Small intestine (tissue), 7 donors: ENCODE measurements at regions not wholly inside any gene's neighbourhood (a gene's known extent, or its start where the extent isn't known, plus 50 kb on each side); places are given as distances from the start of the nearest gene placed in this dataset.

Source experiments
- DNase-seq, 2 donors: peaks; one replicate each; pipeline versions ENCODE4 v3.0.0 to v3.0.0-alpha.2; 2013
- FAIRE-seq: peaks from 2 replicates; lab custom pipeline; 2012; peaks lifted over from hg19 to GRCh38; lab: Jason Lieb, UNC
- H3K27ac ChIP-seq, 3 donors: one replicate each; pipeline ENCODE4 v1.5.1; 2013; ENCODE audit warnings: low read length in 2 of 3, mild to moderate bottlenecking in 2 of 3, control low read depth in 1 of 3, inconsistent platforms in 1 of 3, low read depth in 1 of 3, moderate library complexity in 1 of 3
- H3K27me3 ChIP-seq, 3 donors: one replicate each; pipeline ENCODE4 v1.6.1; 2013; ENCODE audit warnings: low read length in 3 of 3, inconsistent platforms in 1 of 3; ENCODE audit not compliant: control insufficient read depth in 3 of 3, insufficient read depth in 3 of 3
- H3K36me3 ChIP-seq, 3 donors: one replicate each; pipeline ENCODE4 v1.6.1; 2013; ENCODE audit warnings: low read length in 3 of 3, inconsistent platforms in 1 of 3, low read depth in 1 of 3, mild to moderate bottlenecking in 1 of 3, moderate library complexity in 1 of 3; ENCODE audit not compliant: control insufficient read depth in 3 of 3, insufficient read depth in 2 of 3
- H3K4me1 ChIP-seq, 3 donors: one replicate each; pipeline ENCODE4 v1.6.1; 2013; ENCODE audit warnings: low read length in 2 of 3, inconsistent platforms in 1 of 3, low read depth in 1 of 3, mild to moderate bottlenecking in 1 of 3, moderate library complexity in 1 of 3; ENCODE audit not compliant: control insufficient read depth in 3 of 3, insufficient read depth in 2 of 3
- H3K4me3 ChIP-seq, 3 donors: one replicate each; pipeline ENCODE4 v1.5.1; 2013; ENCODE audit warnings: low read length in 3 of 3, control low read depth in 1 of 3, inconsistent platforms in 1 of 3, low read depth in 1 of 3, mild to moderate bottlenecking in 1 of 3, moderate library complexity in 1 of 3
- H3K9me3 ChIP-seq, 2 donors: one replicate each; pipeline ENCODE4 v1.6.1; 2013; ENCODE audit warnings: low read depth in 1 of 2, low read length in 1 of 2; ENCODE audit not compliant: control insufficient read depth in 2 of 2, insufficient read depth in 1 of 2
- WGBS, 3 donors: extraction: QIAGEN DNeasy Blood & Tissue Kit; methylation state at CpG; one replicate each; pipeline ENCODE4 v1.1.7; 2013; 5-methylcytosine and 5-hydroxymethylcytosine counted together
- donor health status: healthy with polysubstance abuse.
- donor health status: control.
- donor health status: control.
- donor health status: Bipolar disorder and iron deficiency.
- donor health status: healthy.

GRCh38 chr2:167803449-167803988 lies 443.9 kb downstream of the STK39 start:
- no peak overlapping the region for H3K4me3 ChIP-seq
- FAIRE-seq: no peak
- H3K4me1 ChIP-seq: no peaks in the 10 kb centered on the region
- no peak for DNase-seq
- H3K27ac ChIP-seq: no peak overlapping the region
- no peaks in the 10 kb centered on the region for H3K36me3 ChIP-seq
- no peaks in the 10 kb centered on the region for H3K9me3 ChIP-seq
- no peaks in the 10 kb centered on the region for H3K27me3 ChIP-seq
- 82 to 87% (median 84%) methylated on average over 8 of the region's 8 CpGs for WGBS, 3 donors

- no peak overlapping the region for H3K4me3 ChIP-seq
- no peaks in the 10 kb centered on the region for H3K27me3 ChIP-seq
- no peaks in the 10 kb centered on the region for H3K36me3 ChIP-seq
- no peaks in the 10 kb centered on the region for H3K9me3 ChIP-seq
- H3K27ac ChIP-seq: no peak overlapping the region
- whole genome bisulfite sequencing, 3 donors: 54 to 69% (median 65%) methylated on average over 3 of the region's 3 CpGs
- no peaks in the 10 kb centered on the region for H3K4me1 ChIP-seq
- DNase-seq (no peak), FAIRE-seq (no peak)
Measured at GRCh38 chr2:167794554-167795255, 452.7 kb downstream of the STK39 start.

DNA sequence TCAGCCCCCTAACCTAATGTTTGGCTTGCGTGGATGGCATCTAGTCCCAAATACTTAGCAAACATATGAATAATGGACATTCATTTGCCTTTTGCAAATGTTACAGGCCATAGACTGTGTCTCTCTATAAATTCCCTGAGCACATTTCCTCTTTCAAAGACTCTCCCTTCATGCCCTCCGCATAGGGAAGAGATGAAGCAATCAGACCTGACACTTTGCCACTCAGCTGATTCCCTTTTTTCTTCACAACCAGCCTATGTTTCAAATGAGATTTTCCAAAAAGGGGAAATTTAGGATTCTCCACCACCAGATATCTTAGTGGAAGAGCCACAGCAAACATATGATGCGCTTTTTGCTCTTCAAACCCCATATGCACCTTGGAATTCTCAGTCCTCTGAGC lies 453.7 kb downstream of the STK39 start:
- WGBS, 3 donors: 91 to 93% (median 92%) methylated on average over 3 of the region's 3 CpGs
- no peak for DNase-seq

DNA sequence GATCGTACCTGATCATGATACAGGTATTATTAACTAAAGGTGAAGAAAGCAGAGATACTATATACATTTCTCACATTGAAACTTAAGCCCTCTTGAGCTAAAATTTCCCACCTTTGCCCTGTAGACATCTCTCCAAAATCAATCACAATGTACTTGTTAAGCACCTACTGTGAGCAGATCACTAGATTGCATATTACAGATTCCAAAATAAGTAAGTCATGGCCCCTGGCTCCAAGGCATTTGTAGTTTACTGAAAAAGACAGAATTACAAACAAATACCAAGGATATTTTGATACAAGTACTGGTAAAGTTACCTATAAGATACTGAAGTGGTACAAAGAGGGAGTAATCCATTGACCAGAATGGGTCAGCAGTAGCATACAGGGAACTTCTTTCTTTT lies 455.3 kb downstream of the STK39 start:
- no peaks in the 10 kb centered on the region for H3K27me3 ChIP-seq
- FAIRE-seq (no peak), DNase-seq (no peak)
- H3K9me3 ChIP-seq: no peaks in the 10 kb centered on the region
- H3K4me1 ChIP-seq: peaks cover 0 to 3% (median 0%) of the 10 kb centered on the region in 3 donors
- H3K27ac ChIP-seq: no peak overlapping the region
- H3K4me3 ChIP-seq: no peak overlapping the region
- 81 to 96% (median 93%) methylated on average over 1 of the region's 1 CpG for WGBS, 3 donors
- H3K36me3 ChIP-seq: no peaks in the 10 kb centered on the region

More for the DNA sequence above, 453.7 kb downstream of the STK39 start:
- no peaks in the 10 kb centered on the region for H3K27me3 ChIP-seq
- H3K4me1 ChIP-seq: no peaks in the 10 kb centered on the region
- H3K4me3 ChIP-seq: no peak overlapping the region
- H3K27ac ChIP-seq: no peak overlapping the region
- no peak for FAIRE-seq
- no peaks in the 10 kb centered on the region for H3K9me3 ChIP-seq
- no peaks in the 10 kb centered on the region for H3K36me3 ChIP-seq

DNA sequence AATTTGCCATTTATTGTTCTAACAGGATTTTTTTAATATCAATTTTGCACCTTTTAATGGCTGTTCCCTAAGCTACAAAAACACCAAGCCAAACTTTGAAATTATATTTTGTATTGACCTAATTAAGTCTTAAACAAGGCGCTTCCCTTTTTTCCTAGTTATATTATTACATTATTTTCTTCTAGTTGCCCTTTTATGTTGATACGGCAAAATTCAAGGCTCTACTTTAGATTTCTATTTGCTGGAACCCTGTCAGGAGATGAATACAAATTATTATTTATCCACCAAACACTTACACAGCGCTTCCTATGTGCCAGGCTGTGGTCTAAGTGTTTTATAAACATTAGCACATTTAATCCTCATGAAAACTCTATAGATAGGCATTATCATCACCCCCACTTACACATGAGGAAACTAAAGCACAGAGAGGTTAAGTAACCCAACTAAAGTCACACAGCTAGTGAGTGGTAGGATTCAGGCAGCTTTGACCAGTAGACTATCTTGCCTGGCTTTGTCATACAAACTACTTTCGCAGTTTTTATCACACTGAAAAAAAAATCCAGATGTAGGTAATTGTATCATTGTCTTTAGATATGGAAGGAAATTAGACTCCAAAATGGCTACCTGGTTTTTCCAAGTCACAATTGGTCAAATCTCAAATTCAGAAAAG lies 456.5 kb downstream of the STK39 start:
- H3K9me3 ChIP-seq: no peaks in the 10 kb centered on the region
- WGBS, 3 donors: 88 to 93% (median 92%) methylated on average over 4 of the region's 4 CpGs
- H3K27ac ChIP-seq: no peak overlapping the region
- no peak overlapping the region for H3K4me3 ChIP-seq
- H3K27me3 ChIP-seq: no peaks in the 10 kb centered on the region
- DNase-seq: no peak
- H3K4me1 ChIP-seq: peaks cover 0 to 3% (median 0%) of the 10 kb centered on the region in 3 donors
- H3K36me3 ChIP-seq: no peaks in the 10 kb centered on the region
- no peak for FAIRE-seq

DNA sequence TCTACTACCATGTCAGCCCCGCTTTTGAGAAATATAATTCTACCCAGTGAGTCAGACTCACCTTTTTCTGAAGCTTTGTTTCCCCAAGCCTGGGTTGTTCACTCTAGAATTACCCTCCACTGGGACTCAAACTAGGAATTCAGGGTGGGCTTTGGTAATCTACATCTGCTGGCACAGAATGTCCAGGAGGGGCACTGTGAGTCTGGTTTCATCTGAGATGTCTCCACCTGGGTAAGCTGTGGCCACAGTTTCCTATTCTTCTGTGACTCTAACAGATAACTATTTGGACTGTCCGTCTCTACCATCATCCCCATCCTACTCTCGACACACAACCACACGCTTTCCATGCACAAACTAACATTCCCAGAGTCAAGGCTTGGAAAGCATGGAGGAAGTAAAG lies 457.2 kb downstream of the STK39 start:
- H3K9me3 ChIP-seq: no peaks in the 10 kb centered on the region
- H3K27me3 ChIP-seq: no peaks in the 10 kb centered on the region
- no peak for DNase-seq
- 92 to 96% (median 95%) methylated on average over 4 of the region's 4 CpGs for WGBS, 3 donors
- H3K4me1 ChIP-seq: peaks cover 0 to 3% (median 0%) of the 10 kb centered on the region in 3 donors
- no peak overlapping the region for H3K27ac ChIP-seq
- no peak for FAIRE-seq
- no peaks in the 10 kb centered on the region for H3K36me3 ChIP-seq
- no peak overlapping the region for H3K4me3 ChIP-seq

DNA sequence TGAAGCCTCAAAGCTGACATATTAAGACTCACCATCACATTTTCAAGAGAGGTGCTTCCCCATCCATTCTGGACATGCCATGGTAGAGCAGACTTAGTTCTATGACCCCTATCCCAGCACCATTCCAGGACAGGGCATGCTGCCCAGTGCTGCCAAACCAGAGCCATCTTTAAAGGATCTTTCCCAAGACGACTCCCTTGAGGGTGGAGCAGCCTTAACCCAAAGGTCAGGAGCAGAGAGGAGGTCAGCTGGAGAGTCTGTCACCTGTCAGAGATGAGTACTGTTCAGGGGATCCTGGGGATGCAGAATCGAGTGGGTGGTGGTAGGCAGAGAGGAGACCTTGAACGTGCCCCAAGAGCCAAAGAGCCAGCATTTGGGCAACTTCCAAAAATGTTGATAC lies 459.8 kb downstream of the STK39 start:
- Histone ChIP-seq H3K4me1 (peaks cover 0 to 3% (median 0%) of the 10 kb centered on the region in 3 donors), H3K36me3 (no peaks in the 10 kb centered on the region), H3K4me3 (no peak overlapping the region), H3K27ac (no peak overlapping the region), H3K9me3 (no peaks in the 10 kb centered on the region), H3K27me3 (no peaks in the 10 kb centered on the region)
- no peak for DNase-seq
- 54 to 61% (median 55%) methylated on average over 3 of the region's 3 CpGs for WGBS, 3 donors
- no peak for FAIRE-seq

GRCh38 chr2:167787021-167787420 lies 460.4 kb downstream of the STK39 start:
- H3K4me1 ChIP-seq: peaks cover 0 to 3% (median 0%) of the 10 kb centered on the region in 3 donors
- DNase-seq: peak; percentile 52 to 61
- no peak overlapping the region for H3K27ac ChIP-seq
- H3K9me3 ChIP-seq: no peaks in the 10 kb centered on the region
- no peak for FAIRE-seq
- 30 to 54% (median 45%) methylated on average over 1 of the region's 1 CpG for WGBS, 3 donors
- H3K36me3 ChIP-seq: no peaks in the 10 kb centered on the region
- no peak overlapping the region for H3K4me3 ChIP-seq
- no peaks in the 10 kb centered on the region for H3K27me3 ChIP-seq
